ENCODE measurements at regions not wholly inside any gene's neighbourhood (a gene's known extent, or its start where the extent isn't known, plus 50 kb on each side); places are given as distances from the start of the nearest gene placed in this dataset.
"Not testable (repeated sequence)": the region's sequence is repeated elsewhere in the genome, so short reads cannot be mapped to it uniquely, and the experiment has no call there.

- in situ Hi-C loops (cut with HindIII; ENCODE audit: low sequenced_read_pairs) = no loop called here
- no peak for TF ChIP-seq CTCF (IDR thresholded peaks at IDR 0.05; ENCODE audit: low read depth, low read length, missing control alignments)
- DNase-seq (ENCODE audit: low read depth) = no peak
- H3K4me3 ChIP-seq (ENCODE audit: low read depth, low read length) = no peak overlapping the region
These were observed 349.5 kb upstream of the EDA2R start for GRCh38 chrX:66988331-66988730.

GRCh38 chrX:66961665-66962064 is 322.8 kb upstream of the EDA2R start:
- no peak for DNase-seq (ENCODE audit: low read depth)
- in situ Hi-C loops (cut with HindIII; ENCODE audit: low sequenced_read_pairs) = no loop called here
- no peak overlapping the region for H3K4me3 ChIP-seq (ENCODE audit: low read depth, low read length)
- no peak for TF ChIP-seq CTCF (IDR thresholded peaks at IDR 0.05; ENCODE audit: low read depth, low read length, missing control alignments)

GRCh38 chrX:66931713-66932112 is 292.8 kb upstream of the EDA2R start:
- DNase-seq (ENCODE audit: low read depth) = no peak
- in situ Hi-C loops (cut with HindIII; ENCODE audit: low sequenced_read_pairs) = no loop called here
- no peak for TF ChIP-seq CTCF (IDR thresholded peaks at IDR 0.05; ENCODE audit: low read depth, low read length, missing control alignments)
- H3K4me3 ChIP-seq (ENCODE audit: low read depth, low read length) = no peak overlapping the region

- H3K4me3 ChIP-seq (ENCODE audit: low read depth, low read length); in situ Hi-C loops (cut with HindIII; ENCODE audit: low sequenced_read_pairs); DNase-seq (ENCODE audit: low read depth): not testable (repeated sequence)
These were observed 291.6 kb upstream of the EDA2R start for GRCh38 chrX:66930516-66930915.

GRCh38 chrX:66920296-66920695 is 281.4 kb upstream of the EDA2R start:
- DNase-seq (ENCODE audit: low read depth) = no peak
- in situ Hi-C loops (cut with HindIII; ENCODE audit: low sequenced_read_pairs) = no loop called here
- no peak overlapping the region for H3K4me3 ChIP-seq (ENCODE audit: low read depth, low read length)
- no peak for TF ChIP-seq CTCF (IDR thresholded peaks at IDR 0.05; ENCODE audit: low read depth, low read length, missing control alignments)

- no peak for TF ChIP-seq CTCF (IDR thresholded peaks at IDR 0.05; ENCODE audit: low read depth, low read length, missing control alignments)
- DNase-seq (ENCODE audit: low read depth) = no peak
- in situ Hi-C loops (cut with HindIII; ENCODE audit: low sequenced_read_pairs) = loop anchor here (5.0 kb wide), 1 partner anchor 103 kb away; no protein-coding TSS in a partner anchor
- H3K4me3 ChIP-seq (ENCODE audit: low read depth, low read length) = no peak overlapping the region
These were observed 280.5 kb upstream of the EDA2R start for GRCh38 chrX:66919280-66919832.

- no peak for TF ChIP-seq CTCF (IDR thresholded peaks at IDR 0.05; ENCODE audit: low read depth, low read length, missing control alignments)
- DNase-seq (ENCODE audit: low read depth) = no peak
- H3K4me3 ChIP-seq (ENCODE audit: low read depth, low read length) = no peak overlapping the region
- in situ Hi-C loops (cut with HindIII; ENCODE audit: low sequenced_read_pairs) = loop anchor here (5.0 kb wide), 1 partner anchor 104 kb away; no protein-coding TSS in a partner anchor
These were observed 279.6 kb upstream of the EDA2R start for GRCh38 chrX:66918511-66918910.

Data from astrocyte of the cerebellum (primary cell).